GM21717 (cell line): ENCODE measurements at regions not wholly inside any gene's neighbourhood (a gene's known extent, or its start where the extent isn't known, plus 50 kb on each side); places are given as distances from the start of the nearest gene placed in this dataset.

ENCODE experiments used
- ATAC-seq: cut with Tn5 transposase; IDR thresholded peaks from one replicate; pipeline ENCODE4 v1.9.1; 2021; ENCODE audit warnings: mild to moderate bottlenecking, moderate library complexity; ENCODE audit not compliant: unreplicated experiment

DNA sequence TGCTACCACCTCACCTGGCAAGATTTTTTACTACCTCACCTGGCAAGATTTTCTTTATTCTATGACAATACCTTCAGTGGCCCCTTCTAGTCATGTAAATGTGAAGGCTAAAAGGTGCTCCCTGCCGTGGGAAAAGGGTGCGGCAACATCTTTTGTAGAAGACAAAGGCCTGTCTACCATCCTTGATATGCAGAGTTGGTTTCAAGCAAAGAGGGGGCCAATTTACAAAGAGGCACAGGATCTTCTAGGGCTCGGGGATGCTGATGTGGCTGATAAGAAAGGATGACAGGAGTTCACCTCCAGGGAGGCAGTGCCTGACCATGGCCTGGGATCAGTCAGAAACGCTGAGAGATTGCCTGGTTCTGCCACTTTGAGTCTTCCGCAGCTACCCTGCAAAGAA lies 165.4 kb upstream of the SLC1A4 start:
- no peak for ATAC-seq

DNA sequence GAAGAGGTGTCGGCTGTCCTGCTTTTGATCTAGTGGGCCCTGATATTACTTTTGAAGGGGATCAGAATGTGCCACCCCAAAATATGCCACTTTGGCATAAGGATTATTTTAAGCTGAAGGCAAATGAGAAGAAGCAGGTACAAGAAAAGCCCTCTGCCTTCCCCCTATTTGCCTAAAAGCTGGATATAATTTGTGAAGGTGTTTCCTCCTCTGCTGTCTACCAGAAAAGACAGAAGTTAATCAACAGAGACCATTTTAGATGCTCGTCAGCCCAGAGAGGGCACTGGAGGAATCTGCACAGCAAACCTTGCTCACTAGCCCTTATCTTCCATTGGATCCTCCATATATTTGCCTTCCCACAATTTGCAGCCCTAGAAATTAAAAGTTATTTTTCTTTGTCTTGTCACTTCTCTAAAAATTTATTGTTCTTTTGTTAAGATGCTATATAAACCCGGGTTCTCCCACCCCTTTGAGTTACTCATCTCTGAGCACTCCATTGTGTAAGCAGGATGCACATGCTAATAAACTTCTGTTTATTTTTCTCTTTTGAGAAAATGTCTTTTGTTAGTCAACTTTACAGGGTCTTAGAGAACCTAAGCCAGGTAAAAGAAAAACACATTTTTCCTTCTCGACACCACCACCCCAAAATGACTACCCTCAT lies 163.2 kb upstream of the SLC1A4 start:
- ATAC-seq: no peak

DNA sequence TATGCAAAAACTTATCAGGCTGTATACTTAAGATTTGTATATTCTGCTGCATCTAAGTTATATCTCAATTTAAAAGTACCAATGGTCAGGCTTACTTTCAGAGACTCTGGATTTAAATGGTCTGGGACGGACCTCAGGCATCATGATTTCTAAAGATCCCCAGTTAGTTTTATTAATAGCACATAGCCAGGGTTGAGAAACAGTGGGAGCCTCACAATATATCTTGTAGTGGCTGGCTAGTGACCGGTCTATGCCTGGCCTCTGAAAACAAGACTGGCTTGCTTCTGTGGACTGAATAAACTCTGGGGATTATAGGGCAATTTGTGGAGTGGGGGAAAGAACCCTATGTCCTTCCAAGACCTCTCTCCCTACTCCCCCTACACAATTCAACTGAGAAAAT lies 162.5 kb upstream of the SLC1A4 start:
- ATAC-seq: no peak

DNA sequence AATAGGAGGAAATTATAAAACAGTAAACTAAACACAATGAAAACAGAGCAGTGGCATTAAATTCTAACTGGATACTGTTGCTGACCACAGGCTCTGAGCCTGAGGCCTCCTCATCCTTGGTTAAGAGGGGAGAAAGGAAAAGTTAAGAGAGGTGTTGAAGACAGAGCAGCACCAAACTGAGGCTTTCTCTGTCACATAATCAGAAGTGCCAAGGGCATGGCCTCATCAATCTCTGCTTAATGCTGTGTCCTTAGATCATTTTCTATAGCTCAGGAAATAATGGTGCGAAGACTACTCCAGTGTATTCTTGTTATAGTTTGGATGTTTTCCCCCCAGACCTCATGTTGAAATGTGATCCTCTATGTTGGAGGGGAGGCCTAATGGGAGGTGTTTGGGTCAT lies 160.9 kb upstream of the SLC1A4 start:
- ATAC-seq: no peak

DNA sequence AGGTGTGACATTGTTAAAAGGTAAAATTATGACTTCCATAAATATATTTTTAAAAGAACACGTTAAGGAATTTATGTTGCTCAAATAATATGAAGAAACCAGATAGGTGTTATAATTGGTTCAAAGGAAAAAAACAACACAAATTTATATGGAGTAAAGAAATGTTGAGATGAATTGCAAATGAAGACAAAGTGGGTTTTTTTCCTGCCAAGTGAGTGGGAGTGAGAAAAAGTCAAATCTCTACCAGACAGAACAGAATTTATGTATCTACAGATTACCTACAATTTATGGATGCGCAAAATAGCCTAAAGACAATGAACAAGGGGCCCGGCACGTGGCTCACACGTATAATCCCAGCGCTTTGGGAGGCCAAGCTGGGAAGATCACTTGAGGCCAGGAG lies 159.7 kb upstream of the SLC1A4 start:
- no peak for ATAC-seq

GRCh38 chr2:64831134-64831976 lies 157.8 kb upstream of the SLC1A4 start:
- ATAC-seq: peak; percentile 93

DNA sequence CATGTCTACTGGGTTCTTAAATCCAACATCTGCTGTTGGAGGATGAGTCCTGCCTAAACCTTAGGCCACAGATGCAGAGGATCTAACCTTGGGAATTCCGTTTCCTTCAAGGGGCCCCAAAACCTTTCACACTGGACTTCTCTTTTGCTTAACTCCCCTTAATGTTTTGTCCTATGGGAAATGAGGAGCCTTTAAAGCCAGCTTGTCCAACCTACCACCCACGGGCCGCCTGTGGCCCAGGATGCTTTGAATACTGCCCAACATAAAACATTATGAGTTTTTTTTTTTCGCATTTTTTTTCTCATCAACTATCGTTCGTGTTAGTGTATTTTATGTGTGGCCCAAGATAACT lies 157.2 kb upstream of the SLC1A4 start:
- no peak for ATAC-seq

DNA sequence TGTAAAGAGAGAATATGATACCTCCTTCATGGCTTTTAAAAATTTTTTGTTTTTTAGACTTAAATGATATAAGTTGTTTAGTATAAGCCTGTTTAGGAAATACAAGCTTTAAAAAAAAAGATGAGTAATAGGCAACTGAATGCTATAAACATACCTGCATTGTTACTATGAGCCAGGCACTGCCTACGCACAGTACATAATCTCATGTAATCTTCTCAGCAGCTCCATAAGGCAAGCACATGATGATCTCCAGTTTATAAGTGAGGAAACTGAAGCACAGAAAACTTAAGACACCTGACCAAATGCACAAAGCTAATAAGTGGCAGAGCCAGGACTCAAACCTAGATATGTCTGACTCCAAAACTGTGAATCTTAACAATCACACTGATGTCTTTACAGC lies 156.3 kb upstream of the SLC1A4 start:
- ATAC-seq: no peak

- no peak for ATAC-seq
Observed at GRCh38 chr2:64836566-64836965, 152.6 kb upstream of the SLC1A4 start.

DNA sequence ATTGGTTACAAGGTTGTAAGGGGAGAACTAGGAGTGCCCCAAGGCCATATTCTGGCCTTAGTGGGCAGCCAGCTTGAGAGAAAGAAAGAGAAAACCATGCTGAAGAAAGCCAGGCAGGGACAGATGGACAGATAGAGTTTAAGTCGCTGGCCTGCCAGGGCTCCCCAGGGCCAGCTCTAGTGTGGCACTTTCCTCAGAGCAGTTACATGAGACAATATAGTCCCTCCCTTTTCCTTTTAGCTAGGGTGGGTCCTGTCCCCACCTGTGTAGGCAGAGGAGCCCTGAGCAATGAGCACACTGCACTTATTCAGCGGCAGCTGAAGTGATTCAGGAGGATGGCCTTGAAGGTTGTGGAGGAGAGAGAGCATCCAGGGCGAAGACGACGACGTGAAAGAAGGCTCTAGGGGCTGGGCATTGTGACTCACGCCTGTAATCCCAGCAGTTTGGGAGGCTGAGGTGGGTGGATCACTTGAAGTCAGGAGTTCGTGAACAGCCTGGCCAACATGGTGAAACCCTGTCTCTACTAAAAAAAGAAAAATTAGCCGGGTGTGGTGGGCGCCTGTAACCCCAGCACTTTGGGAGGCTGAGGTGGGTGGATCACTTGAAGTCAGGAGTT lies 152.0 kb upstream of the SLC1A4 start:
- no peak for ATAC-seq

DNA sequence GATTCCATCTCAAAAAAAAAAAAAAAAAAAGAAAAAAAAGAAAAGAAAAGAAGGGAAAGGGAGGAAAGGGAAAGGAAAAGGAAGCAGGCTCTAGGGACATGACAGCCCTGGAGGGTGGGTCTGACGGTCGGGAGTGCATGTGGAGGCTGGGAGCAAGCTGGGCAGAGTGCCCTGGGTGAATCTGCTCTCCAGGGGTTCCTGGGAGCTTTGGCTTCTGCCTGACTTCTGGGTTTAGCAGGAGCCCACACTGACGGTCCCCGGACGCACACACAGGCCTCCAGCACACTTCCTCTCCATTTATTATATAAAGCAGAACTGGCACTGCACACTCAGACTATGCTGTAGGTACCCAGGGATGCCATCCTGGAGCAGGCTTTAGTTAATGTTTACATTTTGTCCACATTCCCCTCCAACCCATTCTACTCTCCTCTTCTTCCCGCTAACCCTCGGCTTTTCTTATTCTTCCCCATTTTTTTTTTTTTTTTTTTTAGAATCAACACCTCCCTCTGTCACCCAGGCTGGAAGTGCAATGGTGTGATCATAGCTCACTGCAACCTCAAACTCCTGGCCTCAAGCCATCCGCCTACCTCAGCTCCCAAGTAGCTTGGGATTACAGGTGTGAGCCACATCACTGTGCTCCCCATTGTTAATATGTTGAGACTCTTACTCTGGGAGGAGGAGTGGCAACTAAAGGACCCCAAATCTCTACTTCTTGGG lies 151.1 kb upstream of the SLC1A4 start:
- ATAC-seq: no peak

- no peak for ATAC-seq
Observed at GRCh38 chr2:64838817-64839216, 150.4 kb upstream of the SLC1A4 start.

DNA sequence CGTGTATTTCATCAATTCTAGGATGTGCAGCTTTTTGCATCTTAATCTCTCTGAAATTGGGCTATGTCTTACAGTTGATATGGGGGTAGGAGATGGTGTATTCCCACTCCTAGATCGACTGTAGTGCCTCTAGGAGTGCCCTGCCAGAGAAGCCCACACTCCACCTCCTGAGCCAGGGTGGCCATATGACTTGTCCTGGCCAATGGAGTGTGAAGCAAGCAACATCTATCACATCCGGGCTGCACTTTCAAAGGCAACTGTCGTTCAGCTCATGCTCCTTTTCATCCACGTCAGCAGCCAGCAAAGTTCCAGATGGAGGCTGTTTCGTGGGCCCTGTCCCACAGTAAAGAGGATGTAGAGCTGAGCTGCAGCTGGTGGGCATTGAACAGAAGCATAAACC lies 149.4 kb upstream of the SLC1A4 start:
- peak; percentile 91 for ATAC-seq

DNA sequence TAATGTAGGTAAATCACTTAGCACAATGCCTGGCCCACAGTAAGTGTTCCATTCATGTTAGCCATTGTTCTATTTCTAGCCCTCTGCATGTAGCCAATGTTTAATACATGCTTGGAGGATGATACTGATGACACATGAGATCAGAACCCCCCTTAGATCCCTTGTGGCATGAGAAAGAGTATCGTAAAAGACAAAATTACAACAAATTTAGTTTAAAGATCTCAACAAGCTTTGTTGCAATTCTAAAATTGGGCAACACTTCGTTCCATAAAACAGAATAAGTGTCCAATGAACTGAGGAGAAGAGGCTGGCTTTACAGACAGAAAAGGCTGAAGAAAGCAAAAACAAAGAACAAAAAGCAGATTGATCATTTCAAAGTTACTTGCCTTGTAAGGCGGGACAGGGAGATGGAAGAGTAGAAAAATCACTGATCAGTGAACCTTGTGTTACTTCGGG lies 148.7 kb upstream of the SLC1A4 start:
- ATAC-seq: peak; percentile 14

DNA sequence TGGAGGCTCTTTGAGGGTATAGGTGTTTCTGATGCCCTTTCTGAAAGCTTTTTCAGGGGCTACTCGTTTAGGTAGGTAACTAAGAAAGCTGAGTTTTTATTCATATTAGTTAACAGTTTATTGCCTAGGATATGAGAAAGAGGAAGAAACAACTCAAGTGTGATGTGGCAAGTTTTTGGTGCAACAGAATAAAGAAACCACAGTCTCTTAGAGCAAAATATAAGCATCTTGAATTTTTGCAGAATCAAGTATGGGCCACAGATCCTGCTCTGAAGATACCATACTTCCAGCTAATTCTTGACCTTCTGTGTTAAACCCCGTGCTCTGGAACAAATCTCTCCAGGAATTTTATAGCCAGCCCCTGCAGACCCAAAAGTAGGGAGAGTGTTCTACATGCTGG lies 147.7 kb upstream of the SLC1A4 start:
- ATAC-seq: no peak

GRCh38 chr2:64842030-64842429 lies 147.2 kb upstream of the SLC1A4 start:
- no peak for ATAC-seq

GRCh38 chr2:64844087-64844486 lies 145.1 kb upstream of the SLC1A4 start:
- ATAC-seq: no peak

- no peak for ATAC-seq
Observed at GRCh38 chr2:64845273-64845905, 143.8 kb upstream of the SLC1A4 start.

DNA sequence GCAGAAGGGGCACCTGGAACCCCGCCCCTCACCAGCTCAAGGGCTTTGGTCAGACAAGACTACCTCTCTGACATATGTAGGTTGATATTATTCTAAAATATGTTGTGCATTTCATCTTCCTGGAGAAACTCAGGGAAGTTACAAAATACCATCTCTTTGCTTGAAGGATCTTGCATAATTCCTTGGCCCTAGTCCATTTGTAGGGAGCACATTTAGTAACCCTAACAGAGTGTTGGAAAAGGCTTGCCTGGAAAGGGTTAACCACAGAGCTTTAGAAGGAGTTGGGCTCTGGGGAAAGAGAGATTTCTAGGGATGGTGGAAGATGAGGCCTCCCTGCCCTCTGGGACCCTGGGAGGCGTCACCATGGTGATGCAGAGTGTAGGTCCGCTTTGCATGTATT lies 143.0 kb upstream of the SLC1A4 start:
- ATAC-seq: no peak

- no peak for ATAC-seq
Observed at GRCh38 chr2:64847930-64848329, 141.3 kb upstream of the SLC1A4 start.

DNA sequence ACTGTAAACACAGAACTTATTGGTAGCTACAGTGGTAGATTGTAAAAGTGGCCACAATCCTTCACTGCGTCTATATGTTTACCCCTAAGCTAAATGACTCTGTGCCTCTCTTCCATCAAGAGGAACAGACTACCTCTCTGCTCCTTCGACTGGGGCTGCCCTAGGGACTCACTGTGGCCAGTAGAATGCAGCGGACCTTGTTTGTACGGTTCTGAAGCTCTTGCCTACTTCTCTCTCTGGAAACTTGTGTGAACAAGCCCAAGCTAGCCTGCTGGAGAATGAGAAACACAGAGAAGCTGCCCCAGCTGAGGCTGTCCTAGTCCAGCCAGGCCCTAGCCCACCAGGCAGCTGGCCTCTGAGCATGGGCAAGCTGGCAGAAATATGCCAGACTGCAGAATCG lies 140.8 kb upstream of the SLC1A4 start:
- no peak for ATAC-seq
